ENCODE measurements at regions not wholly inside any gene's neighbourhood (a gene's known extent, or its start where the extent isn't known, plus 50 kb on each side); places are given as distances from the start of the nearest gene placed in this dataset.

DNA sequence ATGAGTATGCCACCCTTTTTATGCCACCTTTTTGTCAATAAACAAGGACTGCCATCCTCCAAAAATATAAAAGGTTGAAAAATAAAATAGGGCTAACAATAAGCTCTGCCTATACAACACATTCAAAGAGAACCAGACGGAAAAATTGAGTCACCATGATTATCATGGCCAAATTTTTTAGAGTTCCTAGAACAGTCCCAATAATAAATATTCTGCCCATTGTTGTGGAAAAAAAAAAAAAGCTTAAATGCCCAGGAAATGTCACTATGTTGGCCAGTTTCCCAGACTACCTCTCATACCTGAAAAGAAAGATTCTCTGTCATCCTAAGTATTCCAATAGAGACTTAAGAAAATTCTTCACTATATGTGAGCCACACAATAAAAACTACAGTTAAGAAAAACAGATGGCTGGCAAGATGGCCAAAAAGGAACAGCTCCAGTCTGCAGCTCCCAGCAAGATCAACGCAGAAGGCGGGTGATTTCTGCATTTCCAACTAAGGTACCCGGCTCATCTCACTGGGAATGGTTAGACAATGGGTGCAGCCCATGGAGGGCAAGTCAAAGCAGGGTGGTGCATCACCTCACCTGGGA, 149.0 kb downstream of the TMEM161B start:
- H3F3A ChIP-seq (ENCODE audit: insufficient read depth), result no peaks in the 10 kb centered on the region
- no peaks in the 10 kb centered on the region for H4K20me1 ChIP-seq (ENCODE audit: insufficient read depth)
- in situ Hi-C loops (cut with MboI), result no loop called here
- H2AFZ ChIP-seq, result no peak overlapping the region
- H3K9me3 ChIP-seq (ENCODE audit: low read depth), result no peaks in the 10 kb centered on the region
- no peak overlapping the region for H3K9ac ChIP-seq
- TF ChIP-seq EZH2phosphoT487 (IDR thresholded peaks at IDR 0.05; ENCODE audit: insufficient read depth, low read depth) (no peak), EZH2 (IDR thresholded peaks at IDR 0.05; ENCODE audit: insufficient read depth, poor library complexity, severe bottlenecking) (no peak)
- 49 to 53% methylated on average over 4 of the region's 4 CpGs for WGBS, 2 experiments (ENCODE audit: low coverage in 1 of 2, low lambda C conversion rate in 2 of 2, missing lambda C conversion rate in 2 of 2)
- no peak overlapping the region for H3K4me2 ChIP-seq (ENCODE audit: unreplicated experiment)
- no peak overlapping the region for H3K4me3 ChIP-seq
- DNase-seq, result no peak
- H3K9me2 ChIP-seq (ENCODE audit: insufficient read depth), result no peaks in the 10 kb centered on the region
- no peaks in the 10 kb centered on the region for H3K79me2 ChIP-seq (ENCODE audit: insufficient read depth)
- no peaks in the 10 kb centered on the region for H3K27me3 ChIP-seq (replicated peaks; ENCODE audit: insufficient read depth)
- H3K36me3 ChIP-seq (ENCODE audit: low read depth), result no peaks in the 10 kb centered on the region
- no peaks in the 10 kb centered on the region for H3K4me1 ChIP-seq (ENCODE audit: insufficient read depth)
- H3K27ac ChIP-seq, result no peak overlapping the region

DNA sequence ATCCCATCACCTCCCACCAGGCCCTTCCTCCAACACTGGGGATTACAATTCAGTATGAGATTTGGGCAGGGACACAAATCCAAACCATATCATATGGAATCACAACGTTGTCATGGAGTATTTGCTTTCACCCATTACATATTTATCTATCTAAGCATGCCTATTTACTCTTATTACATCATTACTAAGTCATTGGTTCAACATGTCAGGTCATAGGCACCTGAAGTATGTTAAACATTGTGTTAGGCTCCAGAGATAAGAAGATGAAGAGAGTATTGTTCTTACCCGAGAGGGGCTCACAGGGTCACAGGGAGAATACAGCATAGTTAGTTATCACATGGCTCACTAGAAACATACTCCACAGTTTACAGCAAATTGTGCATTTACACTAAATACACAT, 150.5 kb downstream of the TMEM161B start:
- TF ChIP-seq EZH2phosphoT487 (IDR thresholded peaks at IDR 0.05; ENCODE audit: insufficient read depth, low read depth) (no peak), EZH2 (IDR thresholded peaks at IDR 0.05; ENCODE audit: insufficient read depth, poor library complexity, severe bottlenecking) (no peak)
- Histone ChIP-seq H3F3A (ENCODE audit: insufficient read depth) (no peaks in the 10 kb centered on the region), H3K9ac (no peak overlapping the region), H3K4me2 (ENCODE audit: unreplicated experiment) (no peak overlapping the region), H3K9me3 (ENCODE audit: low read depth) (no peaks in the 10 kb centered on the region), H3K79me2 (ENCODE audit: insufficient read depth) (no peaks in the 10 kb centered on the region), H3K4me1 (ENCODE audit: insufficient read depth) (no peaks in the 10 kb centered on the region), H3K9me2 (ENCODE audit: insufficient read depth) (no peaks in the 10 kb centered on the region), H2AFZ (no peak overlapping the region), H3K36me3 (ENCODE audit: low read depth) (no peaks in the 10 kb centered on the region), H3K27ac (no peak overlapping the region), H3K27me3 (replicated peaks; ENCODE audit: insufficient read depth) (no peaks in the 10 kb centered on the region), H3K4me3 (no peak overlapping the region), H4K20me1 (ENCODE audit: insufficient read depth) (no peaks in the 10 kb centered on the region)
- 27 to 38% methylated on average over 2 of the region's 2 CpGs for WGBS, 2 experiments (ENCODE audit: low coverage in 1 of 2, low lambda C conversion rate in 2 of 2, missing lambda C conversion rate in 2 of 2)
- in situ Hi-C loops (cut with MboI), result no loop called here
- DNase-seq, result no peak

DNA sequence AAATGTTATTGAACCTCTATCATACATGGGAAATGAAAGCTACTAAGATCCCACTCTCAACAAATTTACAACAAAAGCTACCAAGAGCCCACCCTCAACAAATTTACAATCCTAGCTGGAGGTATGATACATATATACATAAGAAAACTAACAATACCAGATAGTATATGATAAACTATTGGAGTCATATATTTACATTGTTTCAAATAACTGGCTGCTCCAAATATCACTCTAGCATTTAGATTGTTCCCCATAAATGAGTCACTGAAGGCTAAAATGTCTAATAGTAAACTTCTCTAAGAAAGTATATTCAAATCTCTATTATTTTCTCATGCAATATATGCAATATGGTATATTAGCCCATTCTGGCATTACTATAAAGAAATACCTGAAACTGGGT, 151.1 kb downstream of the TMEM161B start:
- in situ Hi-C loops (cut with MboI), result no loop called here
- no peaks in the 10 kb centered on the region for H3F3A ChIP-seq (ENCODE audit: insufficient read depth)

DNA sequence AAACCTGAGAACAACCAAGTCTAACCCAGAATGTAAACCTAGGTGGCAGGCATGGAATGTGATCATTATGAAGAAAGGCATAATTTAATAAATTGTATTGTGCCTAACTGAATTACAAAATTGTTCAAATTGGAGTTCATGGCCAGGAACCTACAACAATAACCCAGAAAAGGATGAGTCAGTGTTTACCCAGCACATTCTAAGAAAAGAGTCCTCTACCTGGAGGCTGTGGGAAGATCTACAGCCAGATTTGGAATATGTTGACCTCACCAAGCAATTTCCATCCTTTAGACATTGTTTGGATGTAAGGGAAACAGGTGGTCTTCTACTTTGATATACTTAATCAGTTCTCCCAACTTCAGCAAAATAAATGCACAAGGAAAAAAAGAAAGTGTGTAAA, 152.2 kb downstream of the TMEM161B start:
- no peaks in the 10 kb centered on the region for H3K4me1 ChIP-seq (ENCODE audit: insufficient read depth)
- H4K20me1 ChIP-seq (ENCODE audit: insufficient read depth), result no peaks in the 10 kb centered on the region
- no peaks in the 10 kb centered on the region for H3K36me3 ChIP-seq (ENCODE audit: low read depth)
- H3K27me3 ChIP-seq (replicated peaks; ENCODE audit: insufficient read depth), result no peaks in the 10 kb centered on the region
- H3K9me3 ChIP-seq (ENCODE audit: low read depth), result no peaks in the 10 kb centered on the region
- no peak overlapping the region for H3K9ac ChIP-seq
- H3K9me2 ChIP-seq (ENCODE audit: insufficient read depth), result no peaks in the 10 kb centered on the region
- no peaks in the 10 kb centered on the region for H3F3A ChIP-seq (ENCODE audit: insufficient read depth)
- no peak for TF ChIP-seq EZH2phosphoT487 (IDR thresholded peaks at IDR 0.05; ENCODE audit: insufficient read depth, low read depth)
- no peak for TF ChIP-seq EZH2 (IDR thresholded peaks at IDR 0.05; ENCODE audit: insufficient read depth, poor library complexity, severe bottlenecking)
- no peak for DNase-seq
- in situ Hi-C loops (cut with MboI), result no loop called here
- no peak overlapping the region for H3K27ac ChIP-seq
- H2AFZ ChIP-seq, result no peak overlapping the region
- no peak overlapping the region for H3K4me3 ChIP-seq
- H3K4me2 ChIP-seq (ENCODE audit: unreplicated experiment), result no peak overlapping the region
- no peaks in the 10 kb centered on the region for H3K79me2 ChIP-seq (ENCODE audit: insufficient read depth)

More for the DNA sequence above, 151.1 kb downstream of the TMEM161B start:
- Histone ChIP-seq H3K79me2 (ENCODE audit: insufficient read depth) (no peaks in the 10 kb centered on the region), H3K27ac (no peak overlapping the region), H3K27me3 (replicated peaks; ENCODE audit: insufficient read depth) (no peaks in the 10 kb centered on the region), H4K20me1 (ENCODE audit: insufficient read depth) (no peaks in the 10 kb centered on the region), H3K9me3 (ENCODE audit: low read depth) (no peaks in the 10 kb centered on the region), H3K4me3 (no peak overlapping the region), H2AFZ (no peak overlapping the region), H3K9me2 (ENCODE audit: insufficient read depth) (no peaks in the 10 kb centered on the region), H3K4me2 (ENCODE audit: unreplicated experiment) (no peak overlapping the region), H3K4me1 (ENCODE audit: insufficient read depth) (no peaks in the 10 kb centered on the region), H3K36me3 (ENCODE audit: low read depth) (no peaks in the 10 kb centered on the region), H3K9ac (no peak overlapping the region)
- DNase-seq, result no peak
- no peak for TF ChIP-seq EZH2phosphoT487 (IDR thresholded peaks at IDR 0.05; ENCODE audit: insufficient read depth, low read depth)
- TF ChIP-seq EZH2 (IDR thresholded peaks at IDR 0.05; ENCODE audit: insufficient read depth, poor library complexity, severe bottlenecking), result no peak

DNA sequence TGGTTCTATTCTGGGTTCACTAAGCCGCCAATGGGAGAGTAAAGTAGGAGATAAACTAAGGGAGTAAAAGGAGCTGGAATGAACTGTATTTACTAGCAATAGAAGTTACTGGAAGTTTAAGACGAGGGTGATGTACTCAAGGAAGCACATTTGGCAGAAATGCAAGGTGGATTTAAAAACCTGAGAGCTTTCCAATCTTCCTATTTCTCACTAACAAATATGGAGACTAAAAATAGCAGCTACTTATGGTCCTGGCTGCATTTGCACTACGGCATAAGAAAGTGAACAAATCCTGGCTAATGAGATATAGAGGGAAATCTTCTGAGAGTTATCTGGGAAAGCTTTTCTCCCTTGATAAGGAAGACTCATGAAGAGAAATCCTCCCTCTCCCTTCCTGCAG, 153.4 kb downstream of the TMEM161B start:
- H3K9me2 ChIP-seq (ENCODE audit: insufficient read depth), result no peaks in the 10 kb centered on the region
- no peak overlapping the region for H2AFZ ChIP-seq
- H3K36me3 ChIP-seq (ENCODE audit: low read depth), result no peaks in the 10 kb centered on the region
- H3K27ac ChIP-seq, result no peak overlapping the region
- no peaks in the 10 kb centered on the region for H3K79me2 ChIP-seq (ENCODE audit: insufficient read depth)
- H3F3A ChIP-seq (ENCODE audit: insufficient read depth), result no peaks in the 10 kb centered on the region
- in situ Hi-C loops (cut with MboI), result no loop called here
- TF ChIP-seq EZH2 (IDR thresholded peaks at IDR 0.05; ENCODE audit: insufficient read depth, poor library complexity, severe bottlenecking), result no peak
- no peaks in the 10 kb centered on the region for H4K20me1 ChIP-seq (ENCODE audit: insufficient read depth)
- WGBS, 2 experiments (ENCODE audit: low coverage in 1 of 2, low lambda C conversion rate in 2 of 2, missing lambda C conversion rate in 2 of 2), result 26 to 41% methylated on average over 3 of the region's 3 CpGs
- no peaks in the 10 kb centered on the region for H3K27me3 ChIP-seq (replicated peaks; ENCODE audit: insufficient read depth)
- no peaks in the 10 kb centered on the region for H3K9me3 ChIP-seq (ENCODE audit: low read depth)
- no peak for DNase-seq
- H3K9ac ChIP-seq, result no peak overlapping the region
- H3K4me2 ChIP-seq (ENCODE audit: unreplicated experiment), result no peak overlapping the region
- H3K4me3 ChIP-seq, result no peak overlapping the region
- no peaks in the 10 kb centered on the region for H3K4me1 ChIP-seq (ENCODE audit: insufficient read depth)

Measured in GM23248 (cell line).